Fibroblast of lung (primary cell): ENCODE measurements at regions not wholly inside any gene's neighbourhood (a gene's known extent, or its start where the extent isn't known, plus 50 kb on each side); places are given as distances from the start of the nearest gene placed in this dataset.

Experiments used
- DNase-seq, 2 donors: peaks; one replicate each; pipeline versions ENCODE4 v3.0.0 to v3.0.0-alpha.2; 2010; ENCODE audit warnings: low read depth in 2 of 2
- H2AFZ ChIP-seq: 2 replicates; pipeline ENCODE4 v1.5.1; 2012; ENCODE audit warnings: low read length, control low read depth, inconsistent platforms
- H3K27ac ChIP-seq: 2 replicates; pipeline ENCODE4 v1.5.1; 2011; ENCODE audit warnings: low read length, control low read depth; ENCODE audit not compliant: insufficient read depth
- H3K27me3 ChIP-seq: 2 replicates; pipeline ENCODE4 v1.5.1; 2011; ENCODE audit warnings: mild to moderate bottlenecking, low read length; ENCODE audit not compliant: control insufficient read depth, insufficient read depth
- H3K36me3 ChIP-seq: 2 replicates; pipeline ENCODE4 v1.5.1; 2011; ENCODE audit warnings: low read length; ENCODE audit not compliant: control insufficient read depth, insufficient read depth
- H3K4me1 ChIP-seq: 2 replicates; pipeline ENCODE4 v1.5.1; 2011; ENCODE audit warnings: low read length; ENCODE audit not compliant: control insufficient read depth, insufficient read depth; ENCODE audit errors: extremely low read depth
- H3K4me2 ChIP-seq: 2 replicates; pipeline ENCODE4 v1.5.1; 2011; ENCODE audit warnings: low read length, control low read depth; ENCODE audit not compliant: insufficient read depth; ENCODE audit errors: extremely low read depth
- H3K4me3 ChIP-seq, 4 experiments: fragments of 200-600 bp in 1 of 4; sonication (generic) in 1 of 4; replicated peaks in 1 of 4; 2 replicates each; pipeline ENCODE4 v1.5.1; 2011 to 2016; ENCODE audit warnings: low read length in 4 of 4, low read depth in 3 of 4, mild to moderate bottlenecking in 3 of 4, control low read depth in 2 of 4, inconsistent platforms in 1 of 4, mixed read lengths in 1 of 4; ENCODE audit not compliant: insufficient read depth in 1 of 4; ENCODE audit errors: control extremely low read depth in 1 of 4
- H3K79me2 ChIP-seq: 2 replicates; pipeline ENCODE4 v1.5.1; 2012; ENCODE audit warnings: mild to moderate bottlenecking, low read length, inconsistent platforms; ENCODE audit not compliant: control insufficient read depth, insufficient read depth
- H3K9ac ChIP-seq: 2 replicates; pipeline ENCODE4 v1.5.1; 2011; ENCODE audit warnings: mild to moderate bottlenecking, low read length, control low read depth; ENCODE audit not compliant: insufficient read depth
- H3K9me3 ChIP-seq: 2 replicates; pipeline ENCODE4 v1.5.1; 2012; ENCODE audit warnings: low read depth, low read length; ENCODE audit not compliant: control insufficient read depth, insufficient read depth
- H4K20me1 ChIP-seq: 2 replicates; pipeline ENCODE4 v1.5.1; 2011; ENCODE audit warnings: low read length; ENCODE audit not compliant: control insufficient read depth, insufficient read depth; ENCODE audit errors: extremely low read depth
- EZH2 ChIP-seq: IDR thresholded peaks from 2 replicates; pipeline ENCODE4 v1.5.1; 2012; ENCODE audit warnings: low read length, control low read depth, mild to moderate bottlenecking; ENCODE audit errors: missing control alignments
- TF ChIP-seq, protein P1 (sequence below), 2 donors: IDR thresholded peaks in 1 of 2; conservative IDR thresholded peaks in 1 of 2; 1 replicate in 1 of 2; 2 replicates in 1 of 2; pipeline ENCODE4 v1.5.1; 2011 to 2012; ENCODE audit warnings: low read length in 2 of 2, control low read depth in 1 of 2, inconsistent platforms in 1 of 2, low read depth in 1 of 2, mild to moderate bottlenecking in 1 of 2

DNA sequence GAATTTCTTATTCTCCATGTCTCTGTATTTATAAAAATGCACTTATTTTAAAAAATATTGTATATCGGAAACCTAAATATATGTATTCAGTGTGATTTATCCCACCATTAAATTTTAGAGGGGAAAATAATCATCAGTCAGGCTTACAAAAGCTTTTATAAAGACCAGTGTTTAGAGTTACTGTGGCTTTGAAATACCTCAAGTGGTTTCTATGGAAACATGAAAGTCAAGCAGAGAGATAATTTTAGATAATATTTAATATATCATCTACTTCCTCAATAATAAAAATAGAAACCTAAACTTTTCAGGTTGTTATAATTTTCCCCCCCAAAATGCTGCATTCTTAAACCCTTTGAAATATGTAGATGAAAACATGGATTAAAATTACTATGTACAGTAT lies 332.9 kb upstream of the PITX2 start:
- no peak overlapping the region for H3K9ac ChIP-seq

DNA sequence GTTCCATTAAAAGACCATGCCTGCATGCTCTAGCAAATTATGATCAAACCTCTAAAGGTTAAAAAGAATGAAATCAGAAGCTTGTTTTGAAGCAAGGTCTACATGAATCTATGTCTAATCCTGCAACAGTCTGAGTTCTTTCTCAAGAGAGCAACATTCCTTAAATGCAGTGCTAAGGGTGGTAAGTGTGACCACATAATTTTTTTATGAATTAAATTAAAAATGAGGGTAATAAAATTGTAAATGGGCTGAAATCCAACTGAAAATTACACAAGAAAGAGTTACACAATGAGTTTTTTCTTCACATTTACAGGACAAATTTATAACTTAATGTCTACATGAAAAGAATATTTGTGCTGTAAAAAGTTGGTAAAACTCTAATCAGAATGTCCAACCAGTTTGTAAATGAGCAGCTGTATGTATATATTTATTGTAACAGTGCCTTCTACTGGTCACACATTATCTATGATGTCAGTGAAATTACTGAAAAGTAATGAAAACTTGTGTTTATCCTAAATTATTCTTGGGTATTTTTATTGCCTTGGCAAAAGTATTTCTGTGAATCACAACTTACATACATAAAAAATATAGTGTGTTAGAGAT lies 336.3 kb upstream of the PITX2 start:
- peak; percentile 14 to 54 for DNase-seq
- TF ChIP-seq, protein P1, sequence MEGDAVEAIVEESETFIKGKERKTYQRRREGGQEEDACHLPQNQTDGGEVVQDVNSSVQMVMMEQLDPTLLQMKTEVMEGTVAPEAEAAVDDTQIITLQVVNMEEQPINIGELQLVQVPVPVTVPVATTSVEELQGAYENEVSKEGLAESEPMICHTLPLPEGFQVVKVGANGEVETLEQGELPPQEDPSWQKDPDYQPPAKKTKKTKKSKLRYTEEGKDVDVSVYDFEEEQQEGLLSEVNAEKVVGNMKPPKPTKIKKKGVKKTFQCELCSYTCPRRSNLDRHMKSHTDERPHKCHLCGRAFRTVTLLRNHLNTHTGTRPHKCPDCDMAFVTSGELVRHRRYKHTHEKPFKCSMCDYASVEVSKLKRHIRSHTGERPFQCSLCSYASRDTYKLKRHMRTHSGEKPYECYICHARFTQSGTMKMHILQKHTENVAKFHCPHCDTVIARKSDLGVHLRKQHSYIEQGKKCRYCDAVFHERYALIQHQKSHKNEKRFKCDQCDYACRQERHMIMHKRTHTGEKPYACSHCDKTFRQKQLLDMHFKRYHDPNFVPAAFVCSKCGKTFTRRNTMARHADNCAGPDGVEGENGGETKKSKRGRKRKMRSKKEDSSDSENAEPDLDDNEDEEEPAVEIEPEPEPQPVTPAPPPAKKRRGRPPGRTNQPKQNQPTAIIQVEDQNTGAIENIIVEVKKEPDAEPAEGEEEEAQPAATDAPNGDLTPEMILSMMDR (conservative IDR thresholded peaks at IDR 0.05 in 1 of 2, IDR thresholded peaks at IDR 0.05 in 1 of 2; ENCODE audit: low read depth in 1 of 2, low read length in 2 of 2) = peak in 1 of 2 donors; percentile 31
- TF ChIP-seq EZH2 = no peak
- no peak overlapping the region for H3K4me3 ChIP-seq
- H3K27ac ChIP-seq = no peak overlapping the region
- H3K36me3 ChIP-seq = no peaks in the 10 kb centered on the region
- no peak overlapping the region for H3K9ac ChIP-seq
- no peak overlapping the region for H2AFZ ChIP-seq
- no peaks in the 10 kb centered on the region for H3K27me3 ChIP-seq
- no peaks in the 10 kb centered on the region for H3K9me3 ChIP-seq
- no peaks in the 10 kb centered on the region for H3K79me2 ChIP-seq
- H4K20me1 ChIP-seq = no peaks in the 10 kb centered on the region
- no peak overlapping the region for H3K4me2 ChIP-seq
- H3K4me1 ChIP-seq = no peaks in the 10 kb centered on the region

More for the DNA sequence above, 332.9 kb upstream of the PITX2 start:
- Histone ChIP-seq H3K27ac (no peak overlapping the region), H3K36me3 (no peaks in the 10 kb centered on the region), H3K79me2 (no peaks in the 10 kb centered on the region), H3K4me2 (no peak overlapping the region), H4K20me1 (no peaks in the 10 kb centered on the region), H3K4me1 (no peaks in the 10 kb centered on the region), H2AFZ (no peak overlapping the region), H3K9me3 (no peaks in the 10 kb centered on the region), H3K4me3 (no peak overlapping the region), H3K27me3 (no peaks in the 10 kb centered on the region)
- DNase-seq = no peak
- TF ChIP-seq EZH2 = no peak
- TF ChIP-seq, protein P1 (conservative IDR thresholded peaks at IDR 0.05 in 1 of 2, IDR thresholded peaks at IDR 0.05 in 1 of 2; ENCODE audit: low read depth in 1 of 2, low read length in 2 of 2) = no peak

DNA sequence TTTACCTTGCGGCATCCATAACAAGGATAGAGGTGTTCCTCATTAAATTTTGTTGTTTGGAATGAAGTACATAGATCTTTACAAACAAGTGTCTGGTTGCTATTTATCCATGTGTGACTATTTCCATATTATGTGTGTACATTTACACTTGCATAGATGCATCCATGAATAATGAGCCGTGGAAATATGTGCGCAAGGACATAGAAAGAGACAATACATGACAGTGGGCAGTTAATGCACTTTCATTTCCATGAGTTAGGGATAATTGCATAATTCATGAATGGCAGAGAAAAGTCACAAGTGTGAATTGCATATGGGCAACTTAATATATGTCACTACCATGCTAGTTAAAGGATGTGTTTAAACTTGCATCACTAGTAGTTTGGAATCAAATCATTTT lies 338.2 kb upstream of the PITX2 start:
- no peak overlapping the region for H2AFZ ChIP-seq

More for the DNA sequence above, 338.2 kb upstream of the PITX2 start:
- H3K4me2 ChIP-seq = no peak overlapping the region
- H3K79me2 ChIP-seq = no peaks in the 10 kb centered on the region
- H3K9me3 ChIP-seq = no peaks in the 10 kb centered on the region
- no peak overlapping the region for H3K9ac ChIP-seq
- no peaks in the 10 kb centered on the region for H3K27me3 ChIP-seq
- H3K4me3 ChIP-seq = no peak overlapping the region
- H3K27ac ChIP-seq = no peak overlapping the region
- TF ChIP-seq, protein P1 (conservative IDR thresholded peaks at IDR 0.05 in 1 of 2, IDR thresholded peaks at IDR 0.05 in 1 of 2; ENCODE audit: low read depth in 1 of 2, low read length in 2 of 2) = no peak
- no peak for TF ChIP-seq EZH2
- no peaks in the 10 kb centered on the region for H3K36me3 ChIP-seq
- H3K4me1 ChIP-seq = no peaks in the 10 kb centered on the region
- no peak for DNase-seq
- no peaks in the 10 kb centered on the region for H4K20me1 ChIP-seq
